ENCODE measurements at regions not wholly inside any gene's neighbourhood (a gene's known extent, or its start where the extent isn't known, plus 50 kb on each side); places are given as distances from the start of the nearest gene placed in this dataset.

DNA sequence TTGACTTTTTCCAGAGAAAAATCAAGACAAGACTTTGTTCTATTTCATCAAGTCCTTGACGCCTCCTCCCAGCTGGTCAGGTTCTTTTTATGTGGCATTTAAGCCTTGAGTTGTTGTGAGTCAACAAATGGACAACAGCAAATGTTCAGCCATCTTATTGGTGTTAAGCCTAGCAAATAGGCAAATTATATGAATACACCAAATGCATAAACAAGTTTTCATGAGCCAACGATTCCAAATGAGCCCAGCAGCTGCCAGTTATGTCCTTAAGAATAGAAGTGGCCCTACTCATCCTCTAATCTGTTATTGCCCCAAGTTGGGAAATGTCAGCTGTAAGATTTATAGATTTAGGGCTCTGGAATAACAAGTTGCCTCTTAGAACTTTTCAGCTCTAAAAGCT, 312.0 kb downstream of the SOX4 start:
- TF ChIP-seq, protein P1, sequence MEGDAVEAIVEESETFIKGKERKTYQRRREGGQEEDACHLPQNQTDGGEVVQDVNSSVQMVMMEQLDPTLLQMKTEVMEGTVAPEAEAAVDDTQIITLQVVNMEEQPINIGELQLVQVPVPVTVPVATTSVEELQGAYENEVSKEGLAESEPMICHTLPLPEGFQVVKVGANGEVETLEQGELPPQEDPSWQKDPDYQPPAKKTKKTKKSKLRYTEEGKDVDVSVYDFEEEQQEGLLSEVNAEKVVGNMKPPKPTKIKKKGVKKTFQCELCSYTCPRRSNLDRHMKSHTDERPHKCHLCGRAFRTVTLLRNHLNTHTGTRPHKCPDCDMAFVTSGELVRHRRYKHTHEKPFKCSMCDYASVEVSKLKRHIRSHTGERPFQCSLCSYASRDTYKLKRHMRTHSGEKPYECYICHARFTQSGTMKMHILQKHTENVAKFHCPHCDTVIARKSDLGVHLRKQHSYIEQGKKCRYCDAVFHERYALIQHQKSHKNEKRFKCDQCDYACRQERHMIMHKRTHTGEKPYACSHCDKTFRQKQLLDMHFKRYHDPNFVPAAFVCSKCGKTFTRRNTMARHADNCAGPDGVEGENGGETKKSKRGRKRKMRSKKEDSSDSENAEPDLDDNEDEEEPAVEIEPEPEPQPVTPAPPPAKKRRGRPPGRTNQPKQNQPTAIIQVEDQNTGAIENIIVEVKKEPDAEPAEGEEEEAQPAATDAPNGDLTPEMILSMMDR (IDR thresholded peaks at IDR 0.05), result no peak
- TF ChIP-seq POLR2A (IDR thresholded peaks at IDR 0.05) (no peak), EP300 (IDR thresholded peaks at IDR 0.05) (no peak)
